ENCODE measurements at regions not wholly inside any gene's neighbourhood (a gene's known extent, or its start where the extent isn't known, plus 50 kb on each side); places are given as distances from the start of the nearest gene placed in this dataset.

- no peak for DNase-seq
Observed at GRCh38 chr2:19232312-19232711, 126.1 kb downstream of the OSR1 start.

GRCh38 chr2:19231625-19232024, 126.8 kb downstream of the OSR1 start:
- DNase-seq, result no peak

- no peak for DNase-seq
Observed at GRCh38 chr2:19230626-19231025, 127.8 kb downstream of the OSR1 start.

- DNase-seq, result no peak
Observed at GRCh38 chr2:19228715-19229114, 129.7 kb downstream of the OSR1 start.

GRCh38 chr2:19228181-19228593, 130.2 kb downstream of the OSR1 start:
- DNase-seq, result no peak

- no peak for DNase-seq
Observed at GRCh38 chr2:19226871-19227270, 131.6 kb downstream of the OSR1 start.

GRCh38 chr2:19226386-19226785, 132.0 kb downstream of the OSR1 start:
- DNase-seq, result no peak

GRCh38 chr2:19225931-19226330, 132.5 kb downstream of the OSR1 start:
- no peak for DNase-seq

- no peak for DNase-seq
Observed at GRCh38 chr2:19225126-19225525, 133.3 kb downstream of the OSR1 start.

GRCh38 chr2:19224486-19224885, 133.9 kb downstream of the OSR1 start:
- DNase-seq, result no peak

GRCh38 chr2:19224011-19224410, 134.4 kb downstream of the OSR1 start:
- DNase-seq, result no peak

GRCh38 chr2:19219060-19219459, 139.4 kb downstream of the OSR1 start:
- no peak for DNase-seq

GRCh38 chr2:19218166-19218565, 140.3 kb downstream of the OSR1 start:
- DNase-seq, result no peak

- DNase-seq, result no peak
Observed at GRCh38 chr2:19216676-19217602, 141.5 kb downstream of the OSR1 start.

GRCh38 chr2:19216238-19216637, 142.2 kb downstream of the OSR1 start:
- no peak for DNase-seq

GRCh38 chr2:19214682-19215391, 143.6 kb downstream of the OSR1 start:
- no peak for DNase-seq

GRCh38 chr2:19209575-19210341, 148.7 kb downstream of the OSR1 start:
- no peak for DNase-seq

GRCh38 chr2:19208479-19209199, 149.8 kb downstream of the OSR1 start:
- DNase-seq, result no peak

- no peak for DNase-seq
Observed at GRCh38 chr2:19207452-19207851, 151.0 kb downstream of the OSR1 start.

GRCh38 chr2:19205983-19206533, 152.4 kb downstream of the OSR1 start:
- DNase-seq, result no peak

GRCh38 chr2:19203866-19204265, 154.6 kb downstream of the OSR1 start:
- no peak for DNase-seq

GRCh38 chr2:19201911-19202462, 156.4 kb downstream of the OSR1 start:
- DNase-seq, result no peak
